ENCODE measurements at regions not wholly inside any gene's neighbourhood (a gene's known extent, or its start where the extent isn't known, plus 50 kb on each side); places are given as distances from the start of the nearest gene placed in this dataset.

DNA sequence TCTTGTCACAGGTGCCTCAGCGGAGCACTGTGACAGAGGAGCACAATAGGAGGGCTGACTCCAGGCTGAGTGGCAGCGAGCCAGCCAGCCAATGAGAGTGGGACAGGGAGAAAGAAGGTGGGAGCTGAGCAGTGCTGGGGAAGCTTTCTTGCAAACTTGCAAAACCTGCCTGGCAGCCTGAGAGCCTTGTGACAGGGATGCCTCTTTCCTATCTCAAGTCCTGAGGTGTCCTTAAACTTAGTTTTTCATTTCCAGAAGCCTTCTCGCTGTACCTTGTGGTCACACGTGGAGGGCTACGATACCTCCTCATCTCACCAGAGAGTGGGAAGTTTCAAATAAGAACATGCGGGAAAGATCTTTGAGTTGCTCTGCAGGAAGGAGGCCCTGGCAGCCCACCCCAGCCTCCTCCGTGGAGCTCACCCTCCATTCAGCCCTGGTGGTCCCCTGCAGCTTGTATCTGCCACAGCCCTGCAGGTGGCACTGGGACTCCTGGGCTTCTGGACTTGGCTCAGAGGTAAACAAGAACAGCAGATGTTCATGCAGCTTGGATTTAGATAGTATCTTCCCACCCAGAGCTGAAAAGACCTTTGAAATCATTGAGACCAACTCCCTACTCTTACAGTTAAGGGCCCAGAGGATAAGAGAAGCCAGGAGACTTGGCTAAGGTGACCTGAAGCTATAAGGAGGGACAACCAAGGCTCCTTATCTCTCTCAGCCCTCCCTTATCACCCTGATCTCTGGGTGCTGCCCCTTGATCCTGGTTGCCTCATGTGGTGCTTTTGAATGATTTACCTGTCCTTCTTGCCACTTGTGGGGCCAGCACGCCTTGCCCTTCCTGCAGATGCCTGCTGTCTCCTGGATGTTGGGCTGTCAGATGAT, 153.5 kb upstream of the MAX start (continued):
- peak; percentile 6; the same call in 1 of the 2 replicates for TF ChIP-seq SAP130 (CRISPR knock-in tag; IDR thresholded peaks at IDR 0.05; ENCODE audit: low read depth)
- peak; percentile 46; the same call in 1 of the 2 replicates for TF ChIP-seq FOXP4 (CRISPR knock-in tag; IDR thresholded peaks at IDR 0.05)
- TF ChIP-seq, protein P1, sequence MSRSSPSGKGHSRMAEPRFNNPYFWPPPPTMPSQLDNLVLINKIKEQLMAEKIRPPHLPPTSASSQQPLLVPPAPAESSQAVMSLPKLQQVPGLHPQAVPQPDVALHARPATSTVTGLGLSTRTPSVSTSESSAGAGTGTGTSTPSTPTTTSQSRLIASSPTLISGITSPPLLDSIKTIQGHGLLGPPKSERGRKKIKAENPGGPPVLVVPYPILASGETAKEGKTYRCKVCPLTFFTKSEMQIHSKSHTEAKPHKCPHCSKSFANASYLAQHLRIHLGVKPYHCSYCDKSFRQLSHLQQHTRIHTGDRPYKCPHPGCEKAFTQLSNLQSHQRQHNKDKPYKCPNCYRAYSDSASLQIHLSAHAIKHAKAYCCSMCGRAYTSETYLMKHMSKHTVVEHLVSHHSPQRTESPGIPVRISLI (CRISPR knock-in tag; IDR thresholded peaks at IDR 0.05; ENCODE audit: borderline replicate concordance) = no peak
- peak; percentile 24; the same call in 1 of the 2 replicates for TF ChIP-seq ARID5B (CRISPR knock-in tag; IDR thresholded peaks at IDR 0.05)
- TF ChIP-seq, protein P2, sequence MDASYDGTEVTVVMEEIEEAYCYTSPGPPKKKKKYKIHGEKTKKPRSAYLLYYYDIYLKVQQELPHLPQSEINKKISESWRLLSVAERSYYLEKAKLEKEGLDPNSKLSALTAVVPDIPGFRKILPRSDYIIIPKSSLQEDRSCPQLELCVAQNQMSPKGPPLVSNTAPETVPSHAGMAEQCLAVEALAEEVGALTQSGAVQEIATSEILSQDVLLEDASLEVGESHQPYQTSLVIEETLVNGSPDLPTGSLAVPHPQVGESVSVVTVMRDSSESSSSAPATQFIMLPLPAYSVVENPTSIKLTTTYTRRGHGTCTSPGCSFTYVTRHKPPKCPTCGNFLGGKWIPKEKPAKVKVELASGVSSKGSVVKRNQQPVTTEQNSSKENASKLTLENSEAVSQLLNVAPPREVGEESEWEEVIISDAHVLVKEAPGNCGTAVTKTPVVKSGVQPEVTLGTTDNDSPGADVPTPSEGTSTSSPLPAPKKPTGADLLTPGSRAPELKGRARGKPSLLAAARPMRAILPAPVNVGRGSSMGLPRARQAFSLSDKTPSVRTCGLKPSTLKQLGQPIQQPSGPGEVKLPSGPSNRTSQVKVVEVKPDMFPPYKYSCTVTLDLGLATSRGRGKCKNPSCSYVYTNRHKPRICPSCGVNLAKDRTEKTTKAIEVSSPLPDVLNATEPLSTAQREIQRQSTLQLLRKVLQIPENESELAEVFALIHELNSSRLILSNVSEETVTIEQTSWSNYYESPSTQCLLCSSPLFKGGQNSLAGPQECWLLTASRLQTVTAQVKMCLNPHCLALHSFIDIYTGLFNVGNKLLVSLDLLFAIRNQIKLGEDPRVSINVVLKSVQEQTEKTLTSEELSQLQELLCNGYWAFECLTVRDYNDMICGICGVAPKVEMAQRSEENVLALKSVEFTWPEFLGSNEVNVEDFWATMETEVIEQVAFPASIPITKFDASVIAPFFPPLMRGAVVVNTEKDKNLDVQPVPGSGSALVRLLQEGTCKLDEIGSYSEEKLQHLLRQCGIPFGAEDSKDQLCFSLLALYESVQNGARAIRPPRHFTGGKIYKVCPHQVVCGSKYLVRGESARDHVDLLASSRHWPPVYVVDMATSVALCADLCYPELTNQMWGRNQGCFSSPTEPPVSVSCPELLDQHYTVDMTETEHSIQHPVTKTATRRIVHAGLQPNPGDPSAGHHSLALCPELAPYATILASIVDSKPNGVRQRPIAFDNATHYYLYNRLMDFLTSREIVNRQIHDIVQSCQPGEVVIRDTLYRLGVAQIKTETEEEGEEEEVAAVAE (CRISPR knock-in tag; IDR thresholded peaks at IDR 0.05; ENCODE audit: borderline replicate concordance) = no peak
- TF ChIP-seq FOXA1 (IDR thresholded peaks at IDR 0.05) = no peak
- TF ChIP-seq FOXA1 (CRISPR knock-in tag; IDR thresholded peaks at IDR 0.05) = peak; percentile 80
- TF ChIP-seq EP300 (IDR thresholded peaks at IDR 0.05; ENCODE audit: low read depth in 2 of 2, low read length in 2 of 2) = 0 out of 4 replicates have a peak, but pooled peaks of 1 of the 2 experiments have one; percentile 2
- TF ChIP-seq EP300 (CRISPR knock-in tag; IDR thresholded peaks at IDR 0.05; ENCODE audit: borderline replicate concordance) = no peak
- peak; percentile 21; the same call in 1 of the 2 replicates for TF ChIP-seq KDM2A (CRISPR knock-in tag; IDR thresholded peaks at IDR 0.05; ENCODE audit: borderline replicate concordance, low read depth)
- no peak for TF ChIP-seq KAT8 (CRISPR knock-in tag; IDR thresholded peaks at IDR 0.05)
- 0 out of 2 replicates have a peak, but pooled peaks have one; percentile 56 for TF ChIP-seq TARDBP (CRISPR knock-in tag; IDR thresholded peaks at IDR 0.05)
- TF ChIP-seq ZNF746 (CRISPR knock-in tag; IDR thresholded peaks at IDR 0.05) = no peak
- TF ChIP-seq ZNF567 (CRISPR knock-in tag; IDR thresholded peaks at IDR 0.05; ENCODE audit: borderline replicate concordance) = no peak
- no peak for TF ChIP-seq MATR3 (CRISPR knock-in tag; IDR thresholded peaks at IDR 0.05)
